Fibroblast of lung (primary cell): ENCODE measurements at regions not wholly inside any gene's neighbourhood (a gene's known extent, or its start where the extent isn't known, plus 50 kb on each side); places are given as distances from the start of the nearest gene placed in this dataset.

Experiments
- EZH2 ChIP-seq: IDR thresholded peaks from 2 replicates; pipeline ENCODE4 v1.5.1; 2012; ENCODE audit warnings: low read length, control low read depth, mild to moderate bottlenecking; ENCODE audit errors: missing control alignments
- TF ChIP-seq, protein P1 (sequence below), 2 donors: IDR thresholded peaks in 1 of 2; conservative IDR thresholded peaks in 1 of 2; 1 replicate in 1 of 2; 2 replicates in 1 of 2; pipeline ENCODE4 v1.5.1; 2011 to 2012; ENCODE audit warnings: low read length in 2 of 2, control low read depth in 1 of 2, inconsistent platforms in 1 of 2, low read depth in 1 of 2, mild to moderate bottlenecking in 1 of 2

DNA sequence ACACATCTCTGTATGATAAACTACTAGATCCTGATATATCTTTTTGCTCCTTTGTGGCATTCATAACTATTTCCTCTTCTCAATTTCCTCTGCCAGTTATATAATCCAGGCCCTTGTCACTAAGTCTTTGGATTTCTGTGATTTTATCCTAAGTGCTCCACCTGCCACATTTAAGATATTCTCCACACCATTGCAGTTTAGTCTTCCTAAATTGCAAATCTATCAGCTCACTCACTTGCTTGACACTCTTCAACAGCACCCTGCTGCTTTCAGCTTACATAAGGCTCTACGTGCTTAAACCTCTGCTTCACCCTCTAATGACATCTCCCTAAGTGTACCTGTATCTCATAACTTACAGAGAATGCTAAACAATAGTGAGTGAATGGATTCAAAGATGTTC is 1032.2 kb upstream of the SEL1L start:
- TF ChIP-seq, protein P1, sequence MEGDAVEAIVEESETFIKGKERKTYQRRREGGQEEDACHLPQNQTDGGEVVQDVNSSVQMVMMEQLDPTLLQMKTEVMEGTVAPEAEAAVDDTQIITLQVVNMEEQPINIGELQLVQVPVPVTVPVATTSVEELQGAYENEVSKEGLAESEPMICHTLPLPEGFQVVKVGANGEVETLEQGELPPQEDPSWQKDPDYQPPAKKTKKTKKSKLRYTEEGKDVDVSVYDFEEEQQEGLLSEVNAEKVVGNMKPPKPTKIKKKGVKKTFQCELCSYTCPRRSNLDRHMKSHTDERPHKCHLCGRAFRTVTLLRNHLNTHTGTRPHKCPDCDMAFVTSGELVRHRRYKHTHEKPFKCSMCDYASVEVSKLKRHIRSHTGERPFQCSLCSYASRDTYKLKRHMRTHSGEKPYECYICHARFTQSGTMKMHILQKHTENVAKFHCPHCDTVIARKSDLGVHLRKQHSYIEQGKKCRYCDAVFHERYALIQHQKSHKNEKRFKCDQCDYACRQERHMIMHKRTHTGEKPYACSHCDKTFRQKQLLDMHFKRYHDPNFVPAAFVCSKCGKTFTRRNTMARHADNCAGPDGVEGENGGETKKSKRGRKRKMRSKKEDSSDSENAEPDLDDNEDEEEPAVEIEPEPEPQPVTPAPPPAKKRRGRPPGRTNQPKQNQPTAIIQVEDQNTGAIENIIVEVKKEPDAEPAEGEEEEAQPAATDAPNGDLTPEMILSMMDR (conservative IDR thresholded peaks at IDR 0.05 in 1 of 2, IDR thresholded peaks at IDR 0.05 in 1 of 2; ENCODE audit: low read depth in 1 of 2, low read length in 2 of 2), result no peak
- no peak for TF ChIP-seq EZH2
